ENCODE measurements at regions not wholly inside any gene's neighbourhood (a gene's known extent, or its start where the extent isn't known, plus 50 kb on each side); places are given as distances from the start of the nearest gene placed in this dataset.

DNA sequence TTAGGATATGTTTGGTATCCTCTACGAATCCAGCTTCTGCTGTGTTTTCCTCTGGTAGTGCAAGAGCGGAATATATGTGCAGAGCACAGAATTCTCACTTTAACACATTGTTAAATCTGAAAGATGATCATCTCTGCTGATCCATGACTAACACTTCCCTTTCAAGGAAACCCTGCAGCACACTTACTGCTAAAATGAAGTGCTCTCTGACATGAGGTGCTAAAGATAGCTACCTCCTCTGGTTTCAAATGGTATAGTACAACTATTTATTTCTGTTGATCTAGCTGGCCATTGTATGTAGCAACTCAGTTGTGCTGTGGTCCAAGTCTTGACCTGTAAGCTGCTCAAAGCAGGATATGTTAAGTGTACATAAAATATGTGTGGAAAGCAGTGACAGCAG, 162.4 kb upstream of the FMR1 start:
- no peak overlapping the region for H3K9ac ChIP-seq (ENCODE audit: low read length)
- ChIA-PET POLR2A (no interaction called here), RAD21 (ENCODE audit: low non-redundant PET in 1 of 2, low total read pairs in 2 of 2, uncharacterized antibody in 2 of 2, unreplicated experiment in 2 of 2) (no interaction called here), CTCF (no interaction called here)
- H3K4me1 ChIP-seq (ENCODE audit: control insufficient read depth in 1 of 2, insufficient read depth in 2 of 2, low read length in 2 of 2), result no peaks in the 10 kb centered on the region
- DNase-seq (ENCODE audit: low read depth, low spot score) (no peak), ATAC-seq (no peak)
- no peak overlapping the region for H3K4me3 ChIP-seq (replicated peaks in 1 of 2; ENCODE audit: low read depth in 1 of 2, low read length in 2 of 2)
- no peak overlapping the region for H2AFZ ChIP-seq (ENCODE audit: low read depth, low read length, poor library complexity, severe bottlenecking)
- no TSS peak for BruUV-seq (replicated peaks)
- no peaks in the 10 kb centered on the region for H3K9me2 ChIP-seq (ENCODE audit: insufficient read depth)
- H3K4me2 ChIP-seq (ENCODE audit: low read length), result no peak overlapping the region
- intact Hi-C loops (cut with micrococcal nuclease), result no loop called here
- H3K9me3 ChIP-seq (ENCODE audit: control insufficient read depth in 1 of 2, insufficient read depth in 1 of 2, low read depth in 1 of 2, low read length in 2 of 2), result no peaks in the 10 kb centered on the region
- no peak for TF ChIP-seq TCF7L2 (IDR thresholded peaks at IDR 0.05; ENCODE audit: borderline replicate concordance, extremely low read depth, insufficient read depth, insufficient read length)
- TF ChIP-seq FOSL1 (IDR thresholded peaks at IDR 0.05; ENCODE audit: low read depth), result no peak
- no peak for TF ChIP-seq POLR2AphosphoS5 (IDR thresholded peaks at IDR 0.05; ENCODE audit: low read depth, low read length)
- no peak for TF ChIP-seq POLR2A (IDR thresholded peaks at IDR 0.05; ENCODE audit: borderline replicate concordance, extremely low read depth, insufficient read depth, insufficient read length)
- no peak for TF ChIP-seq REST (IDR thresholded peaks at IDR 0.05; ENCODE audit: low read depth)
- TF ChIP-seq EZH2phosphoT487 (IDR thresholded peaks at IDR 0.05; ENCODE audit: borderline replicate concordance), result no peak
- no peak for TF ChIP-seq EGR1 (IDR thresholded peaks at IDR 0.05; ENCODE audit: low read depth)
- TF ChIP-seq JUND (IDR thresholded peaks at IDR 0.05), result no peak
- TF ChIP-seq, protein P1, sequence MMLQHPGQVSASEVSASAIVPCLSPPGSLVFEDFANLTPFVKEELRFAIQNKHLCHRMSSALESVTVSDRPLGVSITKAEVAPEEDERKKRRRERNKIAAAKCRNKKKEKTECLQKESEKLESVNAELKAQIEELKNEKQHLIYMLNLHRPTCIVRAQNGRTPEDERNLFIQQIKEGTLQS (IDR thresholded peaks at IDR 0.05), result no peak
- TF ChIP-seq RAD21 (IDR thresholded peaks at IDR 0.05; ENCODE audit: low read depth), result no peak
- no peak for TF ChIP-seq EZH2 (IDR thresholded peaks at IDR 0.05)
- TF ChIP-seq CBX3 (IDR thresholded peaks at IDR 0.05; ENCODE audit: low read depth), result no peak
- no peak overlapping the region for H3K27ac ChIP-seq (ENCODE audit: low read depth, low read length)
- H3K36me3 ChIP-seq (ENCODE audit: control insufficient read depth in 1 of 2, insufficient read depth in 2 of 2, low read length in 2 of 2), result no peaks in the 10 kb centered on the region
- no peaks in the 10 kb centered on the region for H3K79me2 ChIP-seq (ENCODE audit: insufficient read depth, low read length)
- no peaks in the 10 kb centered on the region for H3K27me3 ChIP-seq (ENCODE audit: insufficient read depth, low read length)
- no peaks in the 10 kb centered on the region for H4K20me1 ChIP-seq (ENCODE audit: insufficient read depth)
